K562 (cell line): ENCODE measurements at regions not wholly inside any gene's neighbourhood (a gene's known extent, or its start where the extent isn't known, plus 50 kb on each side); places are given as distances from the start of the nearest gene placed in this dataset.

Experiments used
- ATAC-seq: fragments of 200-7000 bp; cut with Tn5 transposase; 3 replicates; pipeline ENCODE4 v1.9.1; 2020; ENCODE audit warnings: moderate library complexity
- BruUV-seq: library from RNA; stranded (reverse); fragments of 400-500 nt; replicated peaks from 2 replicates; lab custom pipeline; 2021; lab: Mats Ljungman, UMichigan
- CTCF ChIA-PET: fragments of 300-600 bp; formaldehyde crosslinking; extraction: SDS; loops from one replicate; lab custom pipeline; 2021; ENCODE audit warnings: low intra/inter-chr PET ratio; lab: Yijun Ruan, JAX
- POLR2A ChIA-PET: fragments of 300-600, 350-650 bp; sonication (Branson Sonifier 250); formaldehyde crosslinking; extraction: SDS; loops from one replicate; lab custom pipeline; 2021; ENCODE audit warnings: antibody characterized with exemption, inconsistent platforms; lab: Yijun Ruan, JAX
- DNase-seq, 4 experiments: peaks; one replicate each; pipeline versions ENCODE4 v3.0.0 to v3.0.0-alpha.2; 2011 to 2018; ENCODE audit warnings: low spot score in 3 of 4, mixed read lengths in 3 of 4; ENCODE audit errors: extremely low read depth in 1 of 4
- FAIRE-seq: peaks from 2 replicates; lab custom pipeline; 2011; peaks lifted over from hg19 to GRCh38; lab: Jason Lieb, UNC
- H2AFZ ChIP-seq: 2 replicates; pipeline ENCODE4 v1.6.0; 2011; ENCODE audit warnings: low read depth, low read length, control low read depth, inconsistent platforms
- H3K27ac ChIP-seq: fragments of 200-600 bp; 3 replicates; pipeline ENCODE4 v1.8.0; 2011; ENCODE audit warnings: low read depth, mild to moderate bottlenecking, control low read depth, inconsistent platforms, low read length, moderate library complexity, mixed read lengths; ENCODE audit errors: extremely low read depth
- H3K27me3 ChIP-seq, 2 experiments: fragments of 300-600 bp in 1 of 2; 2 replicates in 1 of 2; 3 replicates in 1 of 2; pipeline versions ENCODE4 v1.6.0 to v1.8.0; 2011; ENCODE audit warnings: inconsistent platforms in 2 of 2, low read length in 2 of 2, mild to moderate bottlenecking in 1 of 2, mixed read lengths in 1 of 2, moderate library complexity in 1 of 2; ENCODE audit not compliant: control insufficient read depth in 2 of 2, insufficient read depth in 2 of 2
- H3K36me3 ChIP-seq: fragments of 300-600 bp; 3 replicates; pipeline ENCODE4 v1.8.0; 2011; ENCODE audit warnings: mild to moderate bottlenecking, low read length, inconsistent platforms; ENCODE audit not compliant: control insufficient read depth, insufficient read depth
- H3K4me1 ChIP-seq, 2 experiments: fragments of 200-600 bp in 1 of 2; replicated peaks in 1 of 2; 2 replicates in 1 of 2; 3 replicates in 1 of 2; pipeline versions ENCODE4 v1.5.1 to v1.8.0; 2011; ENCODE audit warnings: inconsistent platforms in 2 of 2, low read length in 2 of 2, mild to moderate bottlenecking in 1 of 2, mixed read lengths in 1 of 2, moderate library complexity in 1 of 2; ENCODE audit not compliant: control insufficient read depth in 2 of 2, insufficient read depth in 2 of 2
- H3K4me2 ChIP-seq: 2 replicates; pipeline ENCODE4 v1.6.1; 2011; ENCODE audit warnings: low read length, control low read depth, inconsistent platforms, mixed read lengths; ENCODE audit not compliant: insufficient read depth
- H3K4me3 ChIP-seq: fragments of 200-600 bp; sonication (generic), shearing (Covaris generic); 2 replicates; pipeline ENCODE4 v1.5.1; 2016; ENCODE audit warnings: control low read depth, inconsistent platforms
- H3K79me2 ChIP-seq: fragments of 200-600 bp; 3 replicates; pipeline ENCODE4 v1.8.0; 2011; ENCODE audit warnings: low read length, inconsistent platforms; ENCODE audit not compliant: control insufficient read depth, insufficient read depth
- H3K9ac ChIP-seq, 2 experiments: 2 replicates each; pipeline versions ENCODE4 v1.6.0 to v1.6.1; 2011; ENCODE audit warnings: low read depth in 2 of 2, low read length in 2 of 2, control low read depth in 1 of 2, inconsistent platforms in 1 of 2, mild to moderate bottlenecking in 1 of 2, mixed read lengths in 1 of 2; ENCODE audit not compliant: insufficient read depth in 1 of 2
- H3K9me1 ChIP-seq: one replicate; pipeline ENCODE4 v1.6.0; 2011; ENCODE audit warnings: inconsistent platforms, mild to moderate bottlenecking, low read length, moderate library complexity; ENCODE audit not compliant: control insufficient read depth, insufficient read depth
- H3K9me3 ChIP-seq: replicated peaks from 2 replicates; pipeline ENCODE4 v1.5.1; 2011; ENCODE audit warnings: low read depth, low read length, inconsistent platforms; ENCODE audit not compliant: control insufficient read depth, insufficient read depth
- H4K20me1 ChIP-seq: replicated peaks from 2 replicates; pipeline ENCODE4 v1.6.1; 2011; ENCODE audit warnings: low read length, inconsistent platforms, mixed read lengths; ENCODE audit not compliant: control insufficient read depth, insufficient read depth
- BHLHE40 ChIP-seq: IDR thresholded peaks from 2 replicates; pipeline ENCODE4 v1.6.1; 2011; ENCODE audit warnings: low read length, improper control_type of control experiment
- DACH1 ChIP-seq: fragments of 450-650 bp; IDR thresholded peaks from 2 replicates; pipeline ENCODE4 v1.6.1; 2018; ENCODE audit not compliant: partially characterized antibody
- FOXK1 ChIP-seq: sonication (generic); formaldehyde crosslinking; IDR thresholded peaks from 2 replicates; pipeline ENCODE4 v1.8.0; 2022; ENCODE audit warnings: missing genetic modification reagents, mild to moderate bottlenecking, borderline replicate concordance
- IRF2 ChIP-seq: sonication (generic); formaldehyde crosslinking; IDR thresholded peaks from 2 replicates; pipeline ENCODE4 v1.8.1; 2022; ENCODE audit warnings: mild to moderate bottlenecking, missing genetic modification reagents
- JUN ChIP-seq, 2 experiments: sonication (generic) in 1 of 2; formaldehyde crosslinking in 1 of 2; IDR thresholded peaks; 2 replicates each; pipeline versions ENCODE4 v1.6.1 to v1.8.0; 2012 to 2022; ENCODE audit warnings: borderline replicate concordance in 2 of 2, mild to moderate bottlenecking in 2 of 2, improper control_type of control experiment in 1 of 2, low read depth in 1 of 2, low read length in 1 of 2, missing genetic modification reagents in 1 of 2
- KLF6 ChIP-seq: fragments of 250-450 bp; sonication (Bioruptor Pico); IDR thresholded peaks from 2 replicates; pipeline ENCODE4 v1.4.0; 2020; ENCODE audit warnings: mild to moderate bottlenecking, moderate library complexity, borderline replicate concordance
- PBX2 ChIP-seq, 2 experiments: IDR thresholded peaks in 1 of 2; conservative IDR thresholded peaks in 1 of 2; 2 replicates each; pipeline ENCODE4 v1.6.1; 2016; ENCODE audit warnings: low read depth in 2 of 2, mild to moderate bottlenecking in 1 of 2, missing compliant biosample characterization in 1 of 2, missing genetic modification characterization in 1 of 2, moderate library complexity in 1 of 2
- RBM15 ChIP-seq: fragments of 200-400 bp; formaldehyde crosslinking; IDR thresholded peaks from 2 replicates; pipeline ENCODE4 v1.6.1; 2018; ENCODE audit warnings: mild to moderate bottlenecking, low read length, moderate library complexity; ENCODE audit not compliant: insufficient read depth
- ZNF253 ChIP-seq: fragments of 250-450 bp; sonication (Bioruptor Pico); conservative IDR thresholded peaks from 2 replicates; pipeline ENCODE4 v1.6.1; 2021; ENCODE audit warnings: mild to moderate bottlenecking
- ZNF398 ChIP-seq: fragments of 250-450 bp; sonication (Bioruptor Pico); IDR thresholded peaks from 2 replicates; pipeline ENCODE4 v1.8.0; 2021; ENCODE audit warnings: moderate library complexity, mild to moderate bottlenecking, inconsistent platforms
- ZNF431 ChIP-seq: sonication (generic); formaldehyde crosslinking; IDR thresholded peaks from 2 replicates; pipeline ENCODE4 v1.8.0; 2022; ENCODE audit warnings: mild to moderate bottlenecking, missing genetic modification reagents
- WGBS: fragments of 100-300 bp; shearing (Covaris generic); methylation state at CpG from one replicate; pipeline ENCODE4 v1.1.6; 2016; ENCODE audit warnings: low coverage, mixed read lengths; ENCODE audit not compliant: insufficient coverage; ENCODE audit errors: missing lambda C conversion rate; 5-methylcytosine and 5-hydroxymethylcytosine counted together
- in situ Hi-C: fragments of 300-500 bp; cut with MboI; formaldehyde crosslinking; loops from 4 replicates; pipeline ENCODE4 v1.15.0; 2018; ENCODE audit warnings: inconsistent platforms, mixed read lengths
- intact Hi-C: fragments of 100-400 bp; cut with micrococcal nuclease; formaldehyde crosslinking; loops from 2 replicates; pipeline ENCODE4 v1.14.2; 2022
- TF ChIP-seq, protein P1 (sequence below), 2 experiments: IDR thresholded peaks; 2 replicates each; pipeline ENCODE4 v1.6.1; 2012; ENCODE audit warnings: improper control_type of control experiment in 2 of 2, low read depth in 2 of 2, low read length in 2 of 2, borderline replicate concordance in 1 of 2
- TF ChIP-seq, protein P2 (sequence below): fragments of 450-650 bp; formaldehyde crosslinking; IDR thresholded peaks from 2 replicates; pipeline ENCODE4 v1.4.0; 2020; ENCODE audit warnings: mild to moderate bottlenecking, moderate library complexity

GRCh38 chr2:65518751-65519150 is 86.4 kb upstream of the SPRED2 start:
- CTCF ChIA-PET: no interaction called here
- no peak overlapping the region for H3K9ac ChIP-seq
- no peaks in the 10 kb centered on the region for H4K20me1 ChIP-seq
- POLR2A ChIA-PET: interaction anchor here (0.6 to 1.6 kb wide), 3 partner anchors 9 to 79 kb away, joined by 3 to 8 read pairs (median 3); no protein-coding TSS in a partner anchor
- H3K79me2 ChIP-seq: no peaks in the 10 kb centered on the region
- H3K4me1 ChIP-seq: peaks cover 7 to 16% of the 10 kb centered on the region in 2 experiments; a peak in 4 of 5 replicates
- H3K27me3 ChIP-seq: no peaks in the 10 kb centered on the region
- BruUV-seq: no TSS peak
- no peak overlapping the region for H3K4me2 ChIP-seq
- no peak overlapping the region for H3K27ac ChIP-seq
- no peak overlapping the region for H3K4me3 ChIP-seq
- H2AFZ ChIP-seq: no peak overlapping the region
- no peak for ATAC-seq
- no peak for DNase-seq
- H3K9me3 ChIP-seq: no peaks in the 10 kb centered on the region
- H3K9me1 ChIP-seq: no peaks in the 10 kb centered on the region
- FAIRE-seq: no peak
- 92% methylated on average over 1 of the region's 1 CpG for WGBS
- H3K36me3 ChIP-seq: no peaks in the 10 kb centered on the region
- in situ Hi-C loops: no loop called here
- intact Hi-C loops: no loop called here
- TF ChIP-seq IRF2 (CRISPR knock-in tag) (no peak), ZNF253 (CRISPR knock-in tag) (no peak), PBX2 (CRISPR knock-in tag; IDR thresholded peaks at IDR 0.05; ENCODE audit: low read depth) (no peak), PBX2 (tag; conservative IDR thresholded peaks at IDR 0.05; ENCODE audit: low read depth) (no peak), FOXK1 (CRISPR knock-in tag) (no peak), BHLHE40 (no peak), ZNF398 (CRISPR knock-in tag) (no peak), KLF6 (no peak), ZNF431 (CRISPR knock-in tag) (no peak), DACH1 (no peak), RBM15 (no peak), JUN (IDR thresholded peaks at IDR 0.05; ENCODE audit: borderline replicate concordance, low read depth, low read length) (no peak), JUN (CRISPR knock-in tag; IDR thresholded peaks at IDR 0.05; ENCODE audit: borderline replicate concordance) (no peak)
- TF ChIP-seq, protein P1, sequence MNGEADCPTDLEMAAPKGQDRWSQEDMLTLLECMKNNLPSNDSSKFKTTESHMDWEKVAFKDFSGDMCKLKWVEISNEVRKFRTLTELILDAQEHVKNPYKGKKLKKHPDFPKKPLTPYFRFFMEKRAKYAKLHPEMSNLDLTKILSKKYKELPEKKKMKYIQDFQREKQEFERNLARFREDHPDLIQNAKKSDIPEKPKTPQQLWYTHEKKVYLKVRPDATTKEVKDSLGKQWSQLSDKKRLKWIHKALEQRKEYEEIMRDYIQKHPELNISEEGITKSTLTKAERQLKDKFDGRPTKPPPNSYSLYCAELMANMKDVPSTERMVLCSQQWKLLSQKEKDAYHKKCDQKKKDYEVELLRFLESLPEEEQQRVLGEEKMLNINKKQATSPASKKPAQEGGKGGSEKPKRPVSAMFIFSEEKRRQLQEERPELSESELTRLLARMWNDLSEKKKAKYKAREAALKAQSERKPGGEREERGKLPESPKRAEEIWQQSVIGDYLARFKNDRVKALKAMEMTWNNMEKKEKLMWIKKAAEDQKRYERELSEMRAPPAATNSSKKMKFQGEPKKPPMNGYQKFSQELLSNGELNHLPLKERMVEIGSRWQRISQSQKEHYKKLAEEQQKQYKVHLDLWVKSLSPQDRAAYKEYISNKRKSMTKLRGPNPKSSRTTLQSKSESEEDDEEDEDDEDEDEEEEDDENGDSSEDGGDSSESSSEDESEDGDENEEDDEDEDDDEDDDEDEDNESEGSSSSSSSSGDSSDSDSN (IDR thresholded peaks at IDR 0.05; ENCODE audit: borderline replicate concordance in 1 of 2, low read depth in 2 of 2, low read length in 2 of 2): no peak
- TF ChIP-seq, protein P2, sequence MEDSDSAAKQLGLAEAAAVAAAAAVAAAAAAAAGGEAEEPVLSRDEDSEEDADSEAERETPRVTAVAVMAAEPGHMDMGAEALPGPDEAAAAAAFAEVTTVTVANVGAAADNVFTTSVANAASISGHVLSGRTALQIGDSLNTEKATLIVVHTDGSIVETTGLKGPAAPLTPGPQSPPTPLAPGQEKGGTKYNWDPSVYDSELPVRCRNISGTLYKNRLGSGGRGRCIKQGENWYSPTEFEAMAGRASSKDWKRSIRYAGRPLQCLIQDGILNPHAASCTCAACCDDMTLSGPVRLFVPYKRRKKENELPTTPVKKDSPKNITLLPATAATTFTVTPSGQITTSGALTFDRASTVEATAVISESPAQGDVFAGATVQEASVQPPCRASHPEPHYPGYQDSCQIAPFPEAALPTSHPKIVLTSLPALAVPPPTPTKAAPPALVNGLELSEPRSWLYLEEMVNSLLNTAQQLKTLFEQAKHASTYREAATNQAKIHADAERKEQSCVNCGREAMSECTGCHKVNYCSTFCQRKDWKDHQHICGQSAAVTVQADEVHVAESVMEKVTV (CRISPR knock-in tag): no peak
